ENCODE measurements at regions not wholly inside any gene's neighbourhood (a gene's known extent, or its start where the extent isn't known, plus 50 kb on each side); places are given as distances from the start of the nearest gene placed in this dataset.

GRCh38 chr16:80418517-80419355 is 122.1 kb upstream of the DYNLRB2 start:
- Histone ChIP-seq H3K36me3 (ENCODE audit: control insufficient read depth in 2 of 2, extremely low read depth in 1 of 2, insufficient read depth in 2 of 2, low read length in 2 of 2) (no peaks in the 10 kb centered on the region), H3K9ac (replicated peaks; ENCODE audit: extremely low read depth, insufficient read depth, low read length) (no peak overlapping the region), H3K9me3 (replicated peaks; ENCODE audit: control insufficient read depth, insufficient read depth, low read length) (no peaks in the 10 kb centered on the region), H3K4me3 (replicated peaks in 1 of 3; ENCODE audit: insufficient read depth in 1 of 3, low read depth in 1 of 3, low read length in 3 of 3) (no peak overlapping the region), H3K9me1 (replicated peaks; ENCODE audit: control insufficient read depth, extremely low read depth, insufficient read depth, low read length) (no peaks in the 10 kb centered on the region), H3K27ac (ENCODE audit: insufficient read depth, low read depth, low read length) (no peak overlapping the region), H3K27me3 (ENCODE audit: control insufficient read depth in 2 of 2, insufficient read depth in 2 of 2, low read length in 2 of 2) (no peaks in the 10 kb centered on the region), H3K79me2 (ENCODE audit: control insufficient read depth, insufficient read depth, low read length) (no peaks in the 10 kb centered on the region), H4K20me1 (replicated peaks; ENCODE audit: control insufficient read depth, extremely low read depth, insufficient read depth, low read length) (no peaks in the 10 kb centered on the region), H2AFZ (ENCODE audit: low read depth, low read length) (no peak overlapping the region), H3K4me1 (ENCODE audit: control insufficient read depth, extremely low read depth, insufficient read depth, low read length) (no peaks in the 10 kb centered on the region), H3K4me2 (ENCODE audit: insufficient read depth, low read length) (no peak overlapping the region)
- no peak for TF ChIP-seq POLR2AphosphoS5 (IDR thresholded peaks at IDR 0.05; ENCODE audit: insufficient read depth, low read depth, low read length)
- TF ChIP-seq FOS (IDR thresholded peaks at IDR 0.05; ENCODE audit: borderline replicate concordance, insufficient read depth, low read length): no peak
- TF ChIP-seq, protein P1, sequence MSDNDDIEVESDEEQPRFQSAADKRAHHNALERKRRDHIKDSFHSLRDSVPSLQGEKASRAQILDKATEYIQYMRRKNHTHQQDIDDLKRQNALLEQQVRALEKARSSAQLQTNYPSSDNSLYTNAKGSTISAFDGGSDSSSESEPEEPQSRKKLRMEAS (IDR thresholded peaks at IDR 0.05; ENCODE audit: insufficient read depth, insufficient read length): no peak
- TF ChIP-seq, protein P2, sequence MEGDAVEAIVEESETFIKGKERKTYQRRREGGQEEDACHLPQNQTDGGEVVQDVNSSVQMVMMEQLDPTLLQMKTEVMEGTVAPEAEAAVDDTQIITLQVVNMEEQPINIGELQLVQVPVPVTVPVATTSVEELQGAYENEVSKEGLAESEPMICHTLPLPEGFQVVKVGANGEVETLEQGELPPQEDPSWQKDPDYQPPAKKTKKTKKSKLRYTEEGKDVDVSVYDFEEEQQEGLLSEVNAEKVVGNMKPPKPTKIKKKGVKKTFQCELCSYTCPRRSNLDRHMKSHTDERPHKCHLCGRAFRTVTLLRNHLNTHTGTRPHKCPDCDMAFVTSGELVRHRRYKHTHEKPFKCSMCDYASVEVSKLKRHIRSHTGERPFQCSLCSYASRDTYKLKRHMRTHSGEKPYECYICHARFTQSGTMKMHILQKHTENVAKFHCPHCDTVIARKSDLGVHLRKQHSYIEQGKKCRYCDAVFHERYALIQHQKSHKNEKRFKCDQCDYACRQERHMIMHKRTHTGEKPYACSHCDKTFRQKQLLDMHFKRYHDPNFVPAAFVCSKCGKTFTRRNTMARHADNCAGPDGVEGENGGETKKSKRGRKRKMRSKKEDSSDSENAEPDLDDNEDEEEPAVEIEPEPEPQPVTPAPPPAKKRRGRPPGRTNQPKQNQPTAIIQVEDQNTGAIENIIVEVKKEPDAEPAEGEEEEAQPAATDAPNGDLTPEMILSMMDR (IDR thresholded peaks at IDR 0.05; ENCODE audit: extremely low read depth in 1 of 2, insufficient read depth in 1 of 2, low read depth in 1 of 2, low read length in 2 of 2): no peak
- TF ChIP-seq GATA2 (IDR thresholded peaks at IDR 0.05; ENCODE audit: insufficient read depth, insufficient read length, low read depth, low read length): no peak
- no peak for TF ChIP-seq MYC (IDR thresholded peaks at IDR 0.05; ENCODE audit: low read depth, low read length)
- no peak for TF ChIP-seq EZH2 (IDR thresholded peaks at IDR 0.05; ENCODE audit: borderline replicate concordance, low read depth, low read length, severe bottlenecking)
- TF ChIP-seq JUN (IDR thresholded peaks at IDR 0.05; ENCODE audit: borderline replicate concordance, insufficient read depth, insufficient read length, low read depth): no peak
- no peak for TF ChIP-seq POLR2A (IDR thresholded peaks at IDR 0.05; ENCODE audit: low read depth, low read length)
- FAIRE-seq (no peak), DNase-seq (ENCODE audit: low read depth, low spot score) (no peak)
- ChIA-PET CTCF (no interaction called here), POLR2A (no interaction called here)
- dilution Hi-C loops (cut with MboI; ENCODE audit: extremely low pct_ligation_motif_present, low sequenced_read_pairs) (no loop called here), intact Hi-C loops (cut with micrococcal nuclease) (no loop called here)
- BruUV-seq (replicated peaks): no TSS peak

All from endothelial cell of umbilical vein (primary cell).